Lower leg skin (tissue), 4 donors: ENCODE measurements at regions not wholly inside any gene's neighbourhood (a gene's known extent, or its start where the extent isn't known, plus 50 kb on each side); places are given as distances from the start of the nearest gene placed in this dataset.

Experiments
- DNase-seq, 2 donors: peaks; one replicate each; pipeline ENCODE4 v3.0.0-alpha.2; 2019; ENCODE audit warnings: low spot score in 2 of 2
- H3K4me3 ChIP-seq: fragments of 200-600 bp; sonication (generic); 2 replicates; pipeline ENCODE4 v1.5.1; 2017; ENCODE audit warnings: mild to moderate bottlenecking, low read depth; ENCODE audit not compliant: poor library complexity, severe bottlenecking
- POLR2A ChIP-seq, 2 donors: fragments of 450-650 bp; IDR thresholded peaks; one replicate each; pipeline ENCODE4 v1.6.1; 2016 to 2017; ENCODE audit warnings: antibody characterized with exemption in 2 of 2, mild to moderate bottlenecking in 1 of 2, moderate library complexity in 1 of 2
- WGBS, 2 donors: methylation state at CpG; one replicate each; pipeline ENCODE4 v1.1.5; 2018; 5-methylcytosine and 5-hydroxymethylcytosine counted together
- intact Hi-C: fragments of 100-400 bp; cut with DNase I; formaldehyde crosslinking; loops from one replicate; pipeline ENCODE4 v1.15.0; 2023; ENCODE audit warnings: low total_unique reads
- TF ChIP-seq, protein P1 (sequence below), 3 donors: fragments of 450-650 bp; IDR thresholded peaks; one replicate each; pipeline ENCODE4 v1.5.1; 2016; ENCODE audit warnings: antibody characterized with exemption in 3 of 3, mild to moderate bottlenecking in 3 of 3, moderate library complexity in 2 of 3

DNA sequence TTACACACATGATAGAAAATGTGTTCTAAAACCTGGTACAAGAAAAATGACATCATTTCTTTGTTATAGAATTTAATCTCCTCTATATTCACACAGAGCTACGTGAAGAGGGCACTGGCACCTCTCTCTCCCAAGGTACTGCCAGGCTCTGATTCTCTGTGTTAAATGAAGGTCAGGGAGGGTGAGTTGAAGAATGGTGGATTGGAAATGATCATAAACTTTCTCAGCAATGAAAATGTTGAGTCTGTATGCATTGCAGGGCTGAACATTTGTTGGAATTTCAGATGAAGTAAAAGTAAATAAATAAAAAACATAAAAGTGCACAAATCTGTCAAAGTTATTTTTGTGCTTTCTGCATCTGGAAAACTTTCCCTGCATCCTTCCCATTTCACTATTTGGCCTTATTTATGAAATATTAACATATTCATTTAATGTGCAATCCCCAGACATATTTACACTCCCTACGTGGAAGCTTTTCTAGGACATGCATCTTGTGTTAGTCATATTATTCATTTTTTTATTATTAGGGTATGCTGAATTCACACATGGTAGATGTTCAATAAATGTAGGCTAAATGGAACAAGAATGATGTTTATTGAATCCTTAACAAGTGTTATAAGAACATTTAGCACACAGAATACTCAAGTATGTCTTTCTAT is 810.3 kb upstream of the CDH8 start:
- TF ChIP-seq, protein P1, sequence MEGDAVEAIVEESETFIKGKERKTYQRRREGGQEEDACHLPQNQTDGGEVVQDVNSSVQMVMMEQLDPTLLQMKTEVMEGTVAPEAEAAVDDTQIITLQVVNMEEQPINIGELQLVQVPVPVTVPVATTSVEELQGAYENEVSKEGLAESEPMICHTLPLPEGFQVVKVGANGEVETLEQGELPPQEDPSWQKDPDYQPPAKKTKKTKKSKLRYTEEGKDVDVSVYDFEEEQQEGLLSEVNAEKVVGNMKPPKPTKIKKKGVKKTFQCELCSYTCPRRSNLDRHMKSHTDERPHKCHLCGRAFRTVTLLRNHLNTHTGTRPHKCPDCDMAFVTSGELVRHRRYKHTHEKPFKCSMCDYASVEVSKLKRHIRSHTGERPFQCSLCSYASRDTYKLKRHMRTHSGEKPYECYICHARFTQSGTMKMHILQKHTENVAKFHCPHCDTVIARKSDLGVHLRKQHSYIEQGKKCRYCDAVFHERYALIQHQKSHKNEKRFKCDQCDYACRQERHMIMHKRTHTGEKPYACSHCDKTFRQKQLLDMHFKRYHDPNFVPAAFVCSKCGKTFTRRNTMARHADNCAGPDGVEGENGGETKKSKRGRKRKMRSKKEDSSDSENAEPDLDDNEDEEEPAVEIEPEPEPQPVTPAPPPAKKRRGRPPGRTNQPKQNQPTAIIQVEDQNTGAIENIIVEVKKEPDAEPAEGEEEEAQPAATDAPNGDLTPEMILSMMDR (IDR thresholded peaks at IDR 0.05): no peak
- TF ChIP-seq POLR2A (IDR thresholded peaks at IDR 0.05): no peak
- intact Hi-C loops: no loop called here
- WGBS, 2 donors: 78 to 79% methylated on average over 2 of the region's 2 CpGs
- no peak for DNase-seq
- H3K4me3 ChIP-seq: no peak overlapping the region

DNA sequence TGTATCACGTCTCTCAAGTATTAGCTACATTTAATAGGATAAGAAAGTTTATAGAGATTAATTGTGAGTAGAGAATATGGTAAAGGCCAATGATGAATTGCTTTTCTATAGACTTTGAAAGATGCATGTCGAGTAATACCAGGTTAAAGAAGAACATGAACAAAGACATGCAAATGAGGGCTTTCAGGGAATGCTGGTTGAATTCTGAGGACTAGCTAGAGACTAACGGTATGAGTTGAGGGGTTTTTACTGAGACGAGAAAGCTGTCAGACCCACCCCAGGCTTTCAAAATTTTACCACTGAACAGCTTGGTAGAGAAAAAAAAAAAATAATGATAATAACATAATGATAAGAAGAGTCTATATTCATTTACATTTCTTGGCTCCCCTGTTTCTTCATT is 796.0 kb upstream of the CDH8 start:
- no peak for TF ChIP-seq POLR2A (IDR thresholded peaks at IDR 0.05)
- no peak for DNase-seq
- intact Hi-C loops: no loop called here
- 65 to 77% methylated on average over 4 of the region's 4 CpGs for WGBS, 2 donors
- H3K4me3 ChIP-seq: no peak overlapping the region

DNA sequence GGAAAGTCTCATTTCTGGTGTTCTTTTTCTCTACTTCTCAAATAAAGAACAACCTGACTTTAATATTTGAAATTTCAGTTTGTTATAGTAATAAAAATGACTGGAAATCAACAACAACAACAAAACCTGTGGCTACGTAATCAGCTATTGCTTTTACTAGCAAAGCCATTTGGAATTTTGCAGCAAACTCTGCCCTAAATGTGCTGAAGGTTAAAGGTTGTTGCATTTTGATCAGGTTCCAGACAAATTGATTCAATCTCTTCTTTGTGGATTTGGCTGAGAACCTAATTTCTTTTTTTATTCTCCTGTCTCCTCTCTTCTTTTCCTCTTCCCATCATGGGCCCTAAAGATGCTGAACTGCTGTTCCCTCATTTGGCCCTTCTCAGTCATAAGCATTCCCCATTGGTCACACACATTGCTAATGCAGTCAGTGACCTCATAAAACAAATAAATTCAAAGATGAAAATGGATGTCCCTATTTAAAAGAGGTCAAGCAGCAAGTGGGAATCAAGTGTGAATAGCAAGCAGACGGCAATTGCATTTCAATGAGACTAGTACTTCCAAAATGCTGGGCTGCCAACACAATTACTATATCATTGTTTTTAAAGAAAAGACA is 795.1 kb upstream of the CDH8 start:
- intact Hi-C loops: no loop called here
- no peak for TF ChIP-seq POLR2A (IDR thresholded peaks at IDR 0.05)
- TF ChIP-seq, protein P1 (IDR thresholded peaks at IDR 0.05): no peak
- 78 to 83% methylated on average over 2 of the region's 2 CpGs for WGBS, 2 donors
- H3K4me3 ChIP-seq: no peak overlapping the region
- DNase-seq: no peak

DNA sequence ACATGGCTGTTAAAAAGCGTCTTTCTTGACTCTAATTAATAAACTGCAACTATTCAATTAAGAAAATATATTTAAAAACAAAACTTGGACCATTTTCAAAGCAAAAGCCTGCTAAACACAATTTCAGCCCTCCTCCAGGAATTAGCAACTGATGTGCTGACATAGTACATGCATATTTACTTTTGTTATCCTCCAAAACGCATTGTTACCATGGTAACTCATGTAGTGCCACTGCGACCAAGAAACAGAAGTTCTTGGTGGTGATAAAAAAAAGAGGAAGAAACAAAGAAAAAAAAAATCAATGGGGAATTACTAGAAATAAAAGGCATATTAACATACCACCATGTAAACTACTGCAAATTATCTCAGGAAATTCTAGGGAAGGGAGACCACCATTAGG is 793.4 kb upstream of the CDH8 start:
- intact Hi-C loops: no loop called here
- H3K4me3 ChIP-seq: no peak overlapping the region
- WGBS, 2 donors: 25 to 32% methylated on average over 3 of the region's 3 CpGs
- TF ChIP-seq, protein P1 (IDR thresholded peaks at IDR 0.05): no peak
- TF ChIP-seq POLR2A (IDR thresholded peaks at IDR 0.05): no peak
- no peak for DNase-seq

- intact Hi-C loops: no loop called here
- WGBS, 2 donors: 48 to 65% methylated on average over 1 of the region's 1 CpG
- DNase-seq: no peak
- no peak overlapping the region for H3K4me3 ChIP-seq
- no peak for TF ChIP-seq POLR2A (IDR thresholded peaks at IDR 0.05)
These were observed 792.8 kb upstream of the CDH8 start for GRCh38 chr16:62829084-62829483.

- WGBS, 2 donors: 82 to 90% methylated on average over 2 of the region's 2 CpGs
- intact Hi-C loops: no loop called here
- no peak overlapping the region for H3K4me3 ChIP-seq
- TF ChIP-seq POLR2A (IDR thresholded peaks at IDR 0.05): no peak
- no peak for DNase-seq
These were observed 785.6 kb upstream of the CDH8 start for GRCh38 chr16:62821824-62822223.

DNA sequence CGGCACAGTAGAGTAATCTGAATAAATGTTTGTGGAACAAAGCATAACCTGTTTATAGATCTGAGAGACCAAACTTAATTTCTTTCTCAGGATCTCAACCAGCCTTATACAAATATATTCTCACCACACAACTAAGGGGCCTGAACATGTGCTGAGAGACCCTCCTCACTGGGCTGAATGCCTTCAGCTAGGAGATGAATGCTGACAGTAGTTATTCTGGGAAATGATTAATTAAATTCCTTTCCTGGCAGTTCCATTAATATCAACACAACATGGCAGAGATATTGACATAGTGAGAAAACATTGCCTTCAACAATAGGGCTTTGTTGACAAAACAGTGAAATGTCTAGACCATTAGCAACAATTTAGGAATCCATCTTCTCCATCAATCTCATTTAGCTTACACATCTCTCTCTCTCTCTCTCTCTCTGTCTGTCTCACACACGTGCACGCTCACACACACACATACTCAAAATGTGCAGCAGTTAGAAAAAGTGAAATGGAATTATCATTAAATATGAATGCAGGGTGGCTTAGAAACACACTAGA is 780.8 kb upstream of the CDH8 start:
- no peak for DNase-seq
- TF ChIP-seq, protein P1 (IDR thresholded peaks at IDR 0.05): no peak
- TF ChIP-seq POLR2A (IDR thresholded peaks at IDR 0.05): no peak
- intact Hi-C loops: no loop called here
- H3K4me3 ChIP-seq: no peak overlapping the region
- WGBS, 2 donors: 70 to 80% methylated on average over 3 of the region's 3 CpGs
